ENCODE measurements at regions not wholly inside any gene's neighbourhood (a gene's known extent, or its start where the extent isn't known, plus 50 kb on each side); places are given as distances from the start of the nearest gene placed in this dataset.

- no peak for DNase-seq (ENCODE audit: low read depth)
Measured at GRCh38 chr21:15151385-15152103, 86.7 kb upstream of the NRIP1 start.

DNA sequence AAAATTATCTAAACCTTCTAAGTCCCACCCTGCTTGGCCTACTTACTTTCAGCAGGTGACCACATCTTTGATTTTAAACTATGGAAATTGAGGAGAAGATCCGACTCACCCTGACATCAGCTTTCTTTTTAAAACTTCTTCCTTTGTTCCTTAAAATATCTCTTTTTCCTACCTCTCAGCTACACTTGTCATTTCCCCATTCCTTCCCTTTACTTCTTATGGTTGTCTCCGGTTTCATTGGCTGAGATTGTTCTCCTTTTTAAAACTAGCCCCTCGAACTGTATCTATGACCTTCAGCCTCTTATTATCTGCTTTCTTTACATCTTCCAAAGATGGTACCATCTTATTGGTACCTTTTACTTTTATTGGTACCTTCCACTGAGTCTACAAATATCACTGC lies 87.8 kb upstream of the NRIP1 start:
- no peak for DNase-seq (ENCODE audit: low read depth)

GRCh38 chr21:15159382-15160020 lies 94.7 kb upstream of the NRIP1 start:
- no peak for DNase-seq (ENCODE audit: low read depth)

DNA sequence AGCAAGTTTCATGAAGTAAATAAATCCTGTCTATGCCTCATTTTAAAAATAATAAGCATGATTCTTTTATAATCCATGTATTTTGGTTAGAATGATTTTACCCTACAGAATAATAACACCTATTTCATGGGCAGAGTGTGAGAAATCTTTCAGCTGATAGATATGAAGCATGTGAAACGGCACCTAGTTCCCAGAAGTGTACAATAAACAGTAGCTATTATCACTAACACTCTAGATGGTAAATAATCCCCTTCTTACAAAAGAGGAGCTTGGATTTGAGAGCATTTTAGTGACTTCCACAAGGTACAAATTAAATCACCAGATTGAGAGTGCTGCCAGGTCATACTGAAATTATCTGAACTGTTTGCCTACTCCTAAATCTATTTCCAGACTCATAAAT lies 95.3 kb upstream of the NRIP1 start:
- no peak for DNase-seq (ENCODE audit: low read depth)

GRCh38 chr21:15162921-15163320 lies 98.1 kb upstream of the NRIP1 start:
- DNase-seq (ENCODE audit: low read depth) = no peak

DNA sequence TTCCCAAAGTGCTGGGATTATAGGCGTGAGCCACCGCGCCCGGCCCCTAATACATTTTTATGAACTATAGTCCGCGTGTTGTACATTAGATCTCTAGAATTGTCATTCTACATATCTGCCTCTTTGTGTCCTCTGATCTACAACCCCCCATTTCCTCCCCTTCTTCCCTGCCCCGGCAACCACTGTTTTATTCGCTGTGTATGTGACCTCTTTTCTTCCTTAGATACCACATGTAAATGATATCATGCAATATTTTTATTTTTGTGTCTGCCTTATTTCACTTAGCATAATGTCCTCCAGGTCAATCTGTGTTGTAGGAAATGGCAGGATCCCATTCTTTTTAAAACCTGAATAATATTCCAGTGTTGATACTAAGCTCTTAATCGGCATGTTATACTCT lies 99.5 kb upstream of the NRIP1 start:
- DNase-seq (ENCODE audit: low read depth) = no peak

GRCh38 chr21:15164678-15165303 lies 100.0 kb upstream of the NRIP1 start:
- DNase-seq (ENCODE audit: low read depth) = no peak

DNA sequence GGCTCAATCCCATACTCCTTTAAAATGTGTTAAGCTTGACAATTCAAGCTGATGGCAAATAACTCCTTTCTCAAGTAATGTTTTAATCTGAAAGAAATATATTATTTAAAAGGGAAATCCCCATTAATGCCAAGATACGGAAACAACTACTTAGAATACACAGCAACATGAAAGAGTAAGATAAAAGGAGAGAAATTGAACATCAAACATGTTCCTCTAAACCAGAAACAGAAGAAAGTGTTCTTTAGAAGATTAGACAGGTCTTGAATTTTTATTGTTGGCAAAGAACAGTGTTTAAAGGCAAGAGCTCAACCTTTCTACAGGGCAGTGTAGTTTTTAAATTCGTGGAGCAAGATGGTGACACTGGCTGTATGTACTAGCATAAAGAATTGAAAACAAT lies 105.8 kb upstream of the NRIP1 start:
- DNase-seq (ENCODE audit: low read depth) = no peak

GRCh38 chr21:15171546-15171945 lies 106.7 kb upstream of the NRIP1 start:
- DNase-seq (ENCODE audit: low read depth) = no peak

- no peak for DNase-seq (ENCODE audit: low read depth)
Measured at GRCh38 chr21:15172963-15173362, 108.2 kb upstream of the NRIP1 start.

GRCh38 chr21:15174923-15175322 lies 110.1 kb upstream of the NRIP1 start:
- DNase-seq (ENCODE audit: low read depth) = no peak

GRCh38 chr21:15182731-15183130 lies 117.9 kb upstream of the NRIP1 start:
- no peak for DNase-seq (ENCODE audit: low read depth)

DNA sequence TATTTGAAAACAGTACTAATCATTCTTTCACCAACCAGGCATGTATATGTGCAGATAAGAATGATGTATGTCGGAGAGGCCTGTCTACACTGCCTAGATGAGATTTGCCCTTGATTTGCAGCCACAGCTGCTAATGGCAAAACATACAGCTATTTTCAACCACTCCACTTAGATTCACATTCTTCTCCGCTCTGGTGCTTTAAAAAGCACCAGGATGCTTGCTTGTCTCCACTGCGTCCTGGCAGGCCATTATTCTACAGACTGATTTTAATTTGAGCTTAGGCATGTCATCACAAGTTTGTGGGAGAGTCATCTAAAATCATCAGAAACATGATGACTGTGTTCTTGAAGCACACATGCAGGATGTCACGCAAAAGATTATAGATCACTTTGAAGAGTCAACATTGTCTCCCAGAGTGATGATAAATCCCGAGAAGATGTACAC lies 119.0 kb upstream of the NRIP1 start:
- no peak for DNase-seq (ENCODE audit: low read depth)

DNA sequence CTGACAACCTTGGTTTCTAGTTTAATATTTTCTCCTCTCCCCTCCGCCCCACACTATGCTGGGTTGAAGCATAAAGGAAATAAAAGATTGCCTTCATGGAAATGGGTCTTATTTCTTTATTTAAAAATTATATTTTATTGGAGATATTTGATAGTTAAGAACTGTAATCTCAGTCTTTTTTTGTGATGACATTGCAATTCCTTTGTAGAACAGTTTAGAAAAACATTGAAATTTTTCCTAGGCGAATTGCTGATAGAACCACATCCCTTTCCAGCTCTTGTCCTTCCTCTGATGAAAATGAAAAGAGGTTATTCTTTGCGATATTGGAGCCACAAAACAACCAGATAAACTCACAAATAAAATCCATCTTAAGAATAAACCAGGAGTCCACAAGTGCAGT lies 125.6 kb upstream of the NRIP1 start:
- DNase-seq (ENCODE audit: low read depth) = no peak

DNA sequence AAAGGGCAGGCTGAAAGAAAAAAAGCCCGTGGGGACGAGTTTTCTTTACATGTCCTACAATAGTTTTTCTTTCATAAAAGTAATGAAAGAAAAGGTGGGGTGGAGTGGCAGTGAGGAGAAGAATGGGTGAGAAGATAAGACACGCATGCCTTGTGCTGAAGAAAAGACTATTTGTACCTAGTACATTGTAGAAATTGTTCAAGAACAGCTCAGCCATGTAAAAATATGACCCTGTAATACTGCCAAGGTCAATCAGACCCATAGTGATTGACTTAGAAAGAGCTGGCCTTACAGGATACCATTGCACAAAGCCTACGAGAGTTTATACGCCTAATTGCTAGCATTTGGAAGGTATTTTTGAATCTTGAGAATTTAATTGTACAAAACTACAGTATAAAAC lies 126.0 kb upstream of the NRIP1 start:
- no peak for DNase-seq (ENCODE audit: low read depth)

DNA sequence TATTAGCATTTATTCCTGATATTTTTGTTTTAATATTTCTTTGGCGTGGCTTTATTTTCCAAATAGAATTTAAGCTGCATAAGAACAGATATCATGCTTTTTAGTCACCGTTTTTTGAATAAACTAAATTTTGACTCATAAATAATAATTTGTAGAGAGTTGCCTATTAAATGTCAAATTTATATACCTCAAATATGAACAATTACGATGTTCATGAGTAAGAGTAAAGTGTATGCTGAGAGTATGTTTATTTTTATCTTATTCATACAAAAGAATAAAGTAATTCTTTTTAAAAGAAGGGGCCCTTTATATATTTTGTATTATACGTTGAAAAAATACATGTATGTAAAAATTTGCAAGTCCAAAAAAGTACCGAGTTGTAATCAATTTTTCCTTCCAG lies 126.5 kb upstream of the NRIP1 start:
- DNase-seq (ENCODE audit: low read depth) = no peak

DNA sequence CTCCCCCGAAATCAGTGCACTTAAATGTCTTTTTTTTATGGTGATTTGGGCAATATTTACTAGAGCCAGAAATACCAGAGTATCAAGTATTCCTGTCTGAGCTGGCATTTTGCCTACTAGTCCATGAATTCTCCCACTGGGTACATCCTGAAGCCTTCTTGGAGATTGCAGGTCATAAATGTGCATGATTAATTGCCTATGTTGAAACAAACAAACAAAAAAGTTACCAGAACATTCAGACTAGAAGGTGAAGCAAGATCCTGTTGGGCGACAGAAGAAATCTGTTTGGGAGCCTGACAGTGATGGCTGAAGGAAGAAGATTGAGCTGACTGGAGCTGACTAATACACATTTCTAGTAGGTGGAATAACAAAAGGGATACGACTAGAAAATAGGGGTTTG lies 127.4 kb upstream of the NRIP1 start:
- no peak for DNase-seq (ENCODE audit: low read depth)

DNA sequence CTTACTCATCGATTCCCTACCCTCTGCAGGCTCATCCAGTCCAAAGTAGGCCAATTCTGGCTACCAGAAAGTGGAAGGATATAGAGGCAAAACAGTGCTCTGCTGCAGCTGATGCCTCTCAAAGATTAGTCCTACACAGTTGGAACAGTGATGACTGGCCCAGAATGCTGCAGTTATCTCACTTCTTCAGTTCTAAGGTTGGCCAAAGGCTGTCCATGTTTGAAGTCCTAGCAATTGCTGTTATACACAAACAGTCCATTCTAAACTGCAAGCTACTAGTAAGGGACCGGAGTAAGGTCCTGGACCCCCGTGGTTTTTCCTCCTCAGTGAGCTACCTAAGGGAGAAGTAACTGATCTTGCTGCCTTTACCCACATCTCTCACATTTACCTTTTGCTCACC lies 129.1 kb upstream of the NRIP1 start:
- no peak for DNase-seq (ENCODE audit: low read depth)

- DNase-seq (ENCODE audit: low read depth) = no peak
Measured at GRCh38 chr21:15195104-15195503, 130.3 kb upstream of the NRIP1 start.

DNA sequence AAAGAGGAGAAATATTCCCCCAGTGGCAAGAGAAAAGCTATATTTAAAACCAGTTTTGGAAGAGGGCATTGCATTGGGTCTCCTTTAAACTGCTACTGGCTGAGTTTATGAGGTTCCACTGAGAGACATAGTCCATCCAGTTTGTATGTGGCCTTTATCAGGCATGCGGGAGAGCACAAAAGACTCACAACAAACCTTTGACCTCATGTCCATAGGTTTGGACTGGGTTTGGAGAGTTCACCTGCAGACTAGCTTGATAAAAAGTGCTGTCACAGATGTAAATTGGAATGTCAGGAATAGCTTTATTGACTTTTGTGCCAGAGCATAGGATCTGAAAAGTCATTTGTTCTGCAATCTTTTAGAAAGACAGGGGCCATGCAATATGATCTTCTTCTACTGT lies 131.0 kb upstream of the NRIP1 start:
- no peak for DNase-seq (ENCODE audit: low read depth)

- DNase-seq (ENCODE audit: low read depth) = no peak
Measured at GRCh38 chr21:15197696-15198095, 132.9 kb upstream of the NRIP1 start.

DNA sequence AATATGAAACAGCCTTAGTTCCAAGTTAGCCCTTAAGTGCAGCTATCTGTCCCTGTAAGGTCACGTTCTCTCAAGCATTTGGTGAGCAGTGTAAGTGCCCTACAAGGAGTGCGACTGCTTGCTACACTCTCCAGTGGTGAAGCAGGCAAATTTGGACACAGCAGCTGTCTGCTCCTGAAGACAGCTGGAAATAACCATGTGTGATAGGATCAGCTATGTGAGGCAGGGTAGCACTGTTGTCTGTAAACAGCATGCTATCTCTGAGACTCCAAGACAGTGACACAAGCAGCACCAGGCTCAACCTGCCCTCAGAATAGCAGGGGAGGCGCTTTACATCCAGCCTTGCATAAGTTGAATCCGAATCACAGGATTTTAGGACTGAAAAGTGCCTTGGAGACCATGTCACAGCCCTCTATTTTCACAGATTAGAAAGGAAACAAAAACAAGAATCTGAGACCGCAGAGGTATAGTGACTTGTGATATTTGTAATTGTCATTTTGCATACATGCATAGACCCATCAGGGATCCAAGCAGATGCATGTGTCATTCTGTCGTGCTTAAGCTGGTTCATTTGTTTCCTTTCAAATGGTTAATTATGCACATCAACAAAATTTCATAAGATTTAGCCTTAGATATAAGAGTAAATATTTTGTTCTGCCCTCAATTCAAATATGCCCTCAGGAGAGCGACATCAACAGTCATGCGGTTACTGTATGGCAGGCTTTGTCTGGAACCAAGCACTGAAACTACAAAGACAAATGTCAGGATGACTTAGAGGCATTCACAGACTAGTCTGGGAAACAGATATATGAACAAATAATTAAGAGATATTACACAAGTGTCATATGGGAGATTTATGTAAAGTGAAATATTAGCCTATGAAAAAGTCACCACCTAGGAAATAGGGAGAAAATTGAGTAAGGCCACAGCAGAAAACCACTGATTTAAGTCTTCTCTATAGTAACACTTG lies 134.9 kb upstream of the NRIP1 start:
- DNase-seq (ENCODE audit: low read depth) = no peak
